GM19463 (cell line): ENCODE measurements at regions not wholly inside any gene's neighbourhood (a gene's known extent, or its start where the extent isn't known, plus 50 kb on each side); places are given as distances from the start of the nearest gene placed in this dataset.
"Not testable (repeated sequence)": the region's sequence is repeated elsewhere in the genome, so short reads cannot be mapped to it uniquely, and the experiment has no call there.

Experiments
- ATAC-seq: cut with Tn5 transposase; IDR thresholded peaks from one replicate; pipeline ENCODE4 v1.9.1; 2021; ENCODE audit warnings: mild to moderate bottlenecking, moderate library complexity; ENCODE audit not compliant: unreplicated experiment

DNA sequence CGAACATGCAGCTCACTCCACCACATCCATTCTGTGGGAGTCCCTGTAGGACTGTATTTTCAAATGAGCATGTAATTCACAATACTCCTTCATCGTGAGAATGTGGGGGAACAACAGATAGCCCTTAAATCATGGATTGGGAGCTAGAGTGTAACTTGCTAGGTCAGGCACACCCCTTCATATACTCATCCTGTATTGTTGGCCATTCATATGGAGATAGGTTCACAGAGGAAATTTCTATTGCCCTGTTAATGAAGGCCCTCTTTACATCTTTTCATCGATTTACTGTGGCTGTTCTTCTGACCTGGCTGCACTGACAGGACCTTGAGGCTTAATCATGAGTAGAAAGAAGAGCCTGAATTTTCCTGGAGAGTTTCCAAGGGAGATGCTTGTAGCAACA lies 193.8 kb upstream of the DPP10 start:
- no peak for ATAC-seq

DNA sequence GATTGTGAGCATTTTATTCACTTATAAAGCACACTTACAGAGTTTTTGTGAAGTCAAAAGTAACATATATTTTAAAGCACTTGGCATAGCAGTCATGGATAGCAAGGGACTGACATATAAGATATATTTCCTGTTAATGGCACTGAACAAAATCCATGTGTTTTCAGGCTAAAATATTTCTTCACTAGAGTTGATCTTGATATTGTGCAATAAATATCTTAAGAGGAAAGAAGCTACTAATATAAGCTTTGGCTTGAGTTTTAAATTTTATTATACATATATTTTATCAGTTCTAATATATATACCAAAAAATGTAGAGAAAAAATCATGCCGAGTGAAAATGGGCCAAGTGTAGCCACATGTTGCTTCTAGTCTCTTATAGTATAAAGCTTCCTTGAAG lies 189.7 kb upstream of the DPP10 start:
- no peak for ATAC-seq

DNA sequence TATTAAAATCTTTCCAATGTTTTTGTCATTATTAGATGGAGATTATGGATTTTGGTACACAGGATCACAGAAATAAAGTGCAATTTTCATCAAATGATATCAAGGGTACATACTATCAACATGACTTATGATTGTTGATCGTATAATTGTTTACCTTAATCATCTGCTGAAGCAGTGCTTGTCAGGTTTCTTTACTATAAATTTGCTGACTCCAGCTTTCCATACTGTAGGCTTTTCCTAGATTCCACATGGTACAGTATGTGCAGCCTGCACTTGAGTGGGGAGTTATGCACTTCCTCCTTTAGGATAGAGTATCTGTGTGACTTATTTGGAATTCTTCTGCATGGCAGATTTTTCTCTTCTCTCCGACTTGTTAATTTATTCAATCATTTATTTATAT lies 187.6 kb upstream of the DPP10 start:
- no peak for ATAC-seq

DNA sequence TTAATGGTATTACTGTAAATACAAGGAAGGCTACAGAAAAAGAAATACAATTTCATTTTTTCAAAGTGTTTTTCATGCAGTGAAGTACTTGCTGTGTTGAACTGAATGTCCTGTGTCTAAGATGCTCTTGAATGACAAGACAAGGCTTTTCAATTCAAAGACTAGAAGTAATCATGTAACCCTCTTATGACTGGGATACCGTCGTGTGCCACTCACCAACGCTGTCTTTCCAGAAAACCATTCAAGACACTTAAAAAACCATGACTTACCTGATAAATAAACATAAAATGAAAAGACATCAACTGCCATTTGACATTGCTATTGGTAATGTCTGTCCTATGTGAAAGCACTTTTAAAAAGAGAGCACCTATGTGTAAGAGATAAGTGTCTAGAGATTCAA lies 183.1 kb upstream of the DPP10 start:
- ATAC-seq, result no peak

DNA sequence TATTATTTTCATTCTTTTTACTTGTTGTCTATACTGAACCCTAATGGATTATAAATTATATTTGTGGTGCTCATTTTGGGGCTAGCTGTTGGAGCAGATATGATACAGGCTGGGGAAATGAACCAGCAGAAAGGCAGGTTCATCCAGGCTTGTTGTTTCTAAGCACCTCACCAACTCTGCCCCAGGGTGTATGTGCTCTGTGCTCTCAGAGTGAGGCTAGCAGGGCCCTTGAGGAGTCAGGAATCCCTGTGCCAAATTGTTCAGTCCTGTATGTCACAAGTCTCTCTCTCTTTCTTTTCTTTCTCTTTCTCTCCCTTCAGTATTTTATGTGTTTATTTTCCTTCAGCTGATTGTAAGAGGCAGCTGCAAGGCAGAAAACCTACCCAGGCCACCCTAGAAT lies 181.1 kb upstream of the DPP10 start:
- no peak for ATAC-seq

DNA sequence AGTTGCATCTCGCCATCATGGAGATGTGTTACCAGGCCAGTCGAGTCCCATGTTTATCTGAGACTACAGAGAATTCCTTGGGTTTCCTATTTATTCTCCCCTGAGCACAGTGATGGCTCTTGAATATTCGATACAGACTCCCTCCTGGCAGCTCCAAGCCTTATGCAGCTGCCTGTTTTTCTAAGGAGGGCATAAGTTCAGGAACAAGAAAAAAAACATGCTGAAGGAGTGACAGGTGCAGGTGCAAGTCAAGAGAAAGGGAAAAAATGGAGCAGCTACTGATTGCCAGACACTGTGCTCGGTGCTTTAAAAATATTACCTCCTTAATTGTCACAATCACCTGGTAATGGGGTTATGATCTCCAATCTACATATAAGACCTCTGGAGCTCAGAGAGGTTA lies 177.2 kb upstream of the DPP10 start:
- no peak for ATAC-seq

DNA sequence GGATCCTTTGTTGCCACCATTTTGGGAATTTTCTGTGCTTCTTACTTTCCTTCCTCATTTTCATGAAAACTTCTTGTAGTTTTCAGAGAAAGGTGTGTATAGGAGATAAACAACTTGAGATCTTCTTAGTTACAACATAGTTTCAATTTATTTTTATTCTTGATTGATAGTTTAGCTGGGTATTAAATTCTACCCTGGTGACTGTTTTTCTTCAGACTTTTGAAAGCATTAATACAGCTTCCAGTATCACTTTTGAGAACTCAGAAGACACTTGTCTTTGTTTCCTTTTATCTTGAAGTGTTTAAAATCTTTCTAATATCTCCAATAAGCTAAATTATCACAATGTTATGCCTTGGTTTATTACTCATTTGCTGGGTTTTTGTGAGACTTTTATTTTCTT lies 167.5 kb upstream of the DPP10 start:
- no peak for ATAC-seq

DNA sequence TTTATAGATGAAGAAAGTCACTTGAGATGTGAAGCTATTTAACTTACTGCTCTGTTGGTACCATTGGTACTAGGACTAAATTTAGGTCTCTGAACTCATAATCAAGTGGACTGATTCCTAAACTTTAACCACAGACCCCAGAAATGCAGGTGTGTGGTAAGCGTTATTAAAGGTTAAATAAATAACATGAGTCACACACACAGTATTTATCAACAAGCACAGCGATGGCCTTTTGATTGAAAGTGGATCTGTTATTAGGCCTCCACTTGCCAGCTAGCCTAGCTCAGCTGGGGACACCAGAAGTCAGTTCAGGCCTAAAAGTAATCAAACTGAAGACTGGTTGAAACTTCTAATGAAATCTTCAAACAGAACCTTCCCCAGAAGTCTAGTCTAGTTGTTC lies 161.3 kb upstream of the DPP10 start:
- ATAC-seq, result no peak

DNA sequence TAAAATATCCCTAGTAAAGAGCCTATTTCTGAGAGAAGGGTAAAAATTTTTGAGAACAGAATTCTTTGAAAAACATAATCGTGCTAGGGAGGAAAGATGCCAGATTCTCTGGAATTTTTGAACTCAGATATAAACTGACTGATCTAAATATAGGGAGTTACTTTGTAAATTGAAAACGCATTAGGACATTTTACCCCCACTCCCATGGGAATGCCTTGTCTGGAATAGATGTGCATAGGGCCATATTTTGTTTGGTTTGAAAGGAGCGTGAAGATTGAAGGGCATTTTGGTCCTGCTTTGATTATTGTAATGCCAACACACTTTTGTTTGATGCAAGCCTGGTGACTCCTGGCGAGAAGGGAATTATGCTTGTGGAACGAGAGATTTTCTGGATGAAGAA lies 158.7 kb upstream of the DPP10 start:
- no peak for ATAC-seq

DNA sequence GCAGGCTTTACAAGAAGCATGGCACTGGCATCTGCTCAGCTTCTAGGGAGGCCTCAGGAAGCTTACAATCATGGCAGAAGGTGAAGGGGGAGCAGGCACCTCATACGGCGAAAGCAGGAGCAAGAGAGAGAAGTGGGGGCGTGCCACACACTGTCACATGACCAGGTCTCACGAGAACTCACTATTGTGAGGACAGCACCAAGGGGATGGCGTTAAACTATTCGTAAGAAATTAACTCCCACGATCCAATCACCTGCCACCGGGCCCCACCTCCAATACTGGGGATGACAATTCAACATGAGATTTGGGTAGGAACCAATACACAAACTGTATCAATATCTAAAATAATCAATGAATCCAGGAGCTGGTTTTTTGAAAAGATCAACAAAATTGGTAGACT lies 156.0 kb upstream of the DPP10 start:
- ATAC-seq, result no peak

DNA sequence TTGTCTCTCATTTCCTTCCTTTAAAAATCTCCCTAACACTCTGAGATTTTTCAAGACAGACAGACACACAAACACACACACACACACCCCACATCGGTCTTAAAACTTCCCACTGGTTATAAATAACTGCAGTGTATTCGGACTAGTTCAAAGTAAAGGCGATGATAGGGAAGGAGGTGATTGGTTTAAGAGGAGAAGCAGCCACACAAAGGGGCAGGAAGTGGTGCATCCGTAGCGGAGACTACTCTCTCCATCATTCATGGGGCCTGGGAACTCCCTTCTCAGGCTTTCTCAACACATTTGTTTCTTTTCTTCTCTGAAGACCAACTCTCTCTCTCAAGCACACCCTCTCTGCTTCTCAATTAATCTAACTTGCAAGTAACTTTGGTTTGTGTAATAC lies 149.1 kb upstream of the DPP10 start:
- ATAC-seq, result no peak

DNA sequence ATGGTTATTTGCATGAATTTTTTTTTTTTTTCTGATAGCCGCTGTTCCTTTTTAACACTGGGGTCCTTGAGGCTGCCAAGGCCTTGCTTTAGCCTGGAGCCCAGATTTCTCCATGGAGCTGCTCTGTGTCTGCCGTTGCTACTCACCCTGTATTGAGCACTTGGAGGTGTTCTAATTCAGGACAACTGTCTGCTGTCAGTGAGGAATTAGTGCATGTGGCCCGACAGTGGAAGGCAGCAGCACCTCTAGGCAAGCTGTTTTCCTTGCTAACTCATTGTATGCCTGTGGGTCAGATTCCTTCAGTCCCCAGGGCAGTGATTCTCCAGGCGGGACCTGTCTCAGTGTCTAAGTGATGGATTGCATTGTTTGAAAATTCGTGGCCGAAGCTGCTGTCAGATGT lies 147.7 kb upstream of the DPP10 start:
- ATAC-seq, result no peak

DNA sequence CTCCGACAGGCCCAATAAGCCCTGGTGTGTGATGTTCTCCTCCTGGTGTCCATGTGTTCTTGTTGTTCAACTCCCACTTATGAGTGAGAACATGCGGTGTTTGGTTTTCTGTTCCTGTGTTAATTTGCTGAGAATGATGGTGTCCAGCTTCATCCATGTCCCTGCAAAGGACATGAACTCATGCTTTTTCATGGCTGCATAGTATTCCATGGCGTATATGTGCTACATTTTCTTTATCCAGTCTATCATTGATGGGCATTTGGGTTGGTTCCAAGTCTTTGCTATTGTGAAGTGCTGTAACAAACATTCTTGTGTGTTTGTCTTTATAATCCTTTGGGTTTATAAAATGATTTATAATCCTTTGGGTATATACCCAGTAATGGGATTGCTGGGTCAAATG lies 142.1 kb upstream of the DPP10 start:
- not testable (repeated sequence) for ATAC-seq

DNA sequence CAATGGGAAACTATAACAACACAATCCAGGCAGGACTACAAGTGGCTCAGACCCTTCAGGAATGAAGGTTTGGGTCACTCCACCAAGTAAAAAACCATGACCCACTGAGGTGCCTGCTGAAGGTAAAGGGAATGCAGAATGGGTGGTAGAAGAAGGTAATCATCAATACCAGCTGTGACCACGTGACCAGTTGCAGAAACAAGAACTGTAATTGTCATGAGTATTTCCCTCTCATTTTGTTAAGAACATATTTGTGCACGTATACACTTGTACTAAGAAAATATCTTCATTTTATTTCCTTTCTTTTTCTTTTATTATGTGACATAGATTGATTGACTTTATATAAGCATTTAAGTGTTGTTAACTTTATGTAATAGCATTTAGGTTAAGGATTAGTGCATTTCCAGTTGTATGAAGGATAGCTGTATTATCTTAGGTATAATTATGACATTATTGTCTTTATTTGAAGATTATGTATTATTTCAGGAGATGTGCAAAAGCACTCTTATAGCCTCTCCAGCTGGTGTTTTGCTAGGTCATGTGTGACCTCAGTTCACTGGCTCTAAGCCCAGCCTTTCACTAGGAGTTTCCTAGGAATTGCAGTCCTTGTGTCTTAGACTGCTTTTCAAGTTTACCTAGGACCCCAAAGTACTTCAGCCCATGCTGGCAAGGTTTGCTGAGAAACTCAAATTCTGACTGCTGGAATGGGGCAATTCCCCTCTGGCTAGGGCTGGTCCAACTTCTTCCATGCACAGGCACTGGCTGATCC lies 125.7 kb upstream of the DPP10 start:
- ATAC-seq, result no peak

DNA sequence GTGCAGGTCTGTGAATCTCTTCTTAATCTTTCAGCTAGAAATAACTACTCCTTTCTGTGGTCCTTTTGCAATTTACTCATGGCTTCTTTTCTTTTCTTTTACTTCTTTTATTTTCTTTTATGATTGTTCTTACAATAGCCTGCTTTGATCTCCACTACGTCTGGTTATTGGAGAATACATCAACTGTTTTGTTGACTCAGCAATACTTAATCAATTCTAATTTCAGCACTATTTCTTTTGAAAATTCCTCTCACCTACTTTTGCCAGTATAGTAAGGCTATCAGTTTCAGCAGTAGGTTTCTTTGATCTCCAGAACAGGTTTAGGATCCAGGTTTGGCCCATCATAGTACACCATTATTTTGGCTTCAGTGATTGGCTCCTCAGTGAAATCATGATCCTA lies 111.8 kb upstream of the DPP10 start:
- no peak for ATAC-seq

DNA sequence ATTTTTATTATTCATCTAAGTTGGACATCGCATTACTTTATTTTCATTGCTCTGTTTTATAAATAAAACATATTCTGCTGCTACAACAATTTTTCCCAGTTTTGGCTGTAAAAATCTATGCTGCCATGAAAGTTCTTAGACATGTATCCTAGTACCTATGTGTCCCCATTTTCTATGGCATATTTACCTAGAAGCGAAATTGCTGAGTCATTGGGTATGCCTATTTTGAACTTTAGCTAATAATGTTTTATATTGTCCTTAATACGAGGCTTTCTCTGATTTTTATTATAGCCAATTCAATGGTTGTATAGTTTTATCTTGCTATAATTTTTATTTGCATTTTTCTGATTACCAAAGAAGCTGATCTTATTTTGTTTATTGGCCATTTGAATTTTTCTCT lies 110.5 kb upstream of the DPP10 start:
- no peak for ATAC-seq

DNA sequence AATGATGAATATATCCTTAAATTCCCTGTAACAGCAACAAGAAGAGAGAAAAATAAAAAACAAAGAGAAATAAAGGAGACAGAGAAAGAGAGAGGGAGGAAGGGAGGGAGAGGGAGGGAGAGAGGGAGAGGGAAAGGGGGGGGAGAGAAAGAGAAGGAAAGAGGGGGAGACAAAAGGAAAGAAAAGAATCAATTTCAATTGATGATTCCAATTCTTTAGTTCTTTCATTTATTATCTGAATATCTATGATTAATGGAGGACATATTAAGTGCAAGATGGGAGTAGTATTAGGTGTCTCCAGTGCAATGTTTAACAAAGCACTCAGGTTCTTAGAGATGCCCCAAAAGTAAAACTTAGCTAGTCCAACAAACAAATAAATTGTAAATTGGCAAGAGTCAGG lies 97.2 kb upstream of the DPP10 start:
- no peak for ATAC-seq

DNA sequence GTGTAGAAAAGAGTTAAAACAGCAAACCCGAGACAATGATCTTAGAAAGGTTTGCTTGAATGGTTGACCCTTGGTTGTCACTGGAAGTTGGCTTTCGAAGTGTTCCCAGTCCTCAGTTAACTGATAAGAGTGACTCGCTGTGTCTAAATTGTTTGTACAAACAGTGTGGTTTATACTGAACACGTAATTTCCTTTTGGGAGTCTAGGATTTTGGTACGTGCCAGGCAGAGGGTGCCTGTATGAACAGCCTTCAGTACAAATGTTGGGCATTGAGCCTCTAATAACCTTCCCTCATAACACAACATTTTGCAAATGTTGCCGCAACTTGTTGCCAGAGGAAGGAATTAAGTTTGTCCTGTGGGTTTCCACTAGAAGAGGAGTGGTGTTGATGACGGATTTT lies 95.8 kb upstream of the DPP10 start:
- ATAC-seq, result no peak

DNA sequence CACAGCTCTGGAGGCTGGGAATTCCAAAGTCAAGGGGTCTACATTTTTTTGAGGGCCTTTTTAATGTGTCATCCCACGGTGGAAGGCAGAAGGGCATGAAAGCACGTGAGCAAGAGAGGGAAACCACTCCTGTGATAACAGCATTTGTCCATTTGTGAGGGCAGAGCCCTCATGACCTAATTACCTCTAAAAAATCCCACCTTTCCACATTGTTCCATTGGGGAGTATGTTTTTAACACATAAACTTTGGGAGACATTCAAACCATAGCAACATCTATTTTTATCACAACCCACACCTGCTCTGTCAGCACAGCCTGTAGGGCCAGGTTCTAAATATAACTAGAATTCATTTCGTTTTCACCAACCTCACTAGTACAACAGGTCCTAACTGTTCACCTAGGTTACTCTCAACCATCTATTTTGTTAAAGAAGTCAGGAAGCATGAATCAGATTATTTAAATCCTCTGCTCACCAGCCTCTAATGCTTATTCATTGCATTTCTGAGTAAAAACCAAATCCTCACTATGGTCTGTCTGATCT lies 92.2 kb upstream of the DPP10 start:
- no peak for ATAC-seq

DNA sequence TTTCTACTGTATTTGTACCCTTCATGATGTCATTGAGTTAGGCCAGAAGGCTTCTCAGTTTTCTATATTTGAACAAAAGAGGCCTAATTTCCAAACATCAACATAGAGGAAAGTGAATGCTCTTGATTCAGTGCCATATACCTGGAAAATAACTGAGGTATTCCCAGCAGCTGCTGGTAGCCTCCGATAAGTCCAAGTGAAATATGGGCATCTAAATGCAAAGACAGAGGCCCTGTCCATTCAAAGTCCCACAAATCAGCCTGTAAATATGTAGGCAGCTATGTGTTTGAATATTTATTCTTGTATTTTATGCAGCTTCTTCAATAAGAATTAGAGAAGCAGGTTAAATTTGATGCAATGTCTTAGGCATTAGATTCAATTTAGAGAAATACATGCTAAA lies 89.5 kb upstream of the DPP10 start:
- no peak for ATAC-seq

DNA sequence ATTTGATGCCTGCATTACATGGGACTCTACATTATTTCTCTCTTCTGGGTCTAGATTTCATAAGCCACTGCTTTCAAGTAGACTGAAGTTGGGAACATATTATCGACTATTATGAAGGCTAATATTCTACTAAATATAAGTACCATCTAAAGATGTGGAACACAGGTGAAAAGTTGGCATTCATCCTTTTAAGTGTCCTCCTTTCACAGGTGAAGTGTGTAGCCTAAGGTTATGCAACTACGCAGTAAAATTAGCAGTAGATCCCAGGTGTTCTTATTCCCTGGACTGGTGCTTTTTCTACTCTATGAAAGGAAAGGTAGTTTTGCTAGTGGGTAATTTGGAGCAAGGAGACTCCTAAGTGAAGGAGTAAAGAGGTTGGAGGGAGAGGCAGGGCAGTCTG lies 88.2 kb upstream of the DPP10 start:
- ATAC-seq, result no peak

DNA sequence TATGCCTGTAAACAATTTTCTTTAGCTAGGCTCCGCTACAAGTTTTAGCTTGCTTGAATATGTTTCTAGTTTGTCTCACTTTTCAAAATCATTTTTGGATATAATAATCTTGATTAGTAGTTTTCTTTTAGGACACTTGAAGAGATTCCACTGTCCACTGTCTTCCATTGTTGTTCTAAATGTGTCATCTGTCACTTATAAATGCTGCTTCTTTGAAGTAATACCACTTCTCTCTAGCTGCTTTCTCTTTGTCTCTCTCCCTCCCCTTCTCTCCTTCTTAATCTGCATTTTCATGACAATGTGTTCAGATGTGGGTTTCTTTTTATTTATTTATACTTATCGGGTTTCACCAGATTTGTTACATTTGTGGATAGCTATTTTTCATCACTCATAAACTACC lies 73.7 kb upstream of the DPP10 start:
- ATAC-seq, result no peak

DNA sequence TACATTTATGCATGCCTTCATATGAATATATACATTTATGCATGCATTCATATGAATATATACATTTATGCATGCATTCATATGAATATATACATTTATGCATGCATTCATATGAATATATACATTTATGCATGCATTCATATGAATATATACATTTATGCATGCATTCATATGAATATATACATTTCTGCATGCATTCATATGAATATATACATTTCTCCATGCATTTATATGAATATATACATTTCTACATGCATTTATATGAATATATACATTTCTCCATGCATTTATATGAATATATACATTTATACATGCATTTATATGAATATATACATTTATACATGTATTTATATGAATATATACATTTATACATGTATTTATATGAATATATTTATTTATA lies 70.7 kb upstream of the DPP10 start:
- not testable (repeated sequence) for ATAC-seq
